ENCODE measurements at regions not wholly inside any gene's neighbourhood (a gene's known extent, or its start where the extent isn't known, plus 50 kb on each side); places are given as distances from the start of the nearest gene placed in this dataset.
"Not testable (repeated sequence)": the region's sequence is repeated elsewhere in the genome, so short reads cannot be mapped to it uniquely, and the experiment has no call there.

- Mint-ChIP-seq H3K36me3 (no peaks in the 10 kb centered on the region), H3K4me1 (ENCODE audit: unreplicated experiment) (no peaks in the 10 kb centered on the region), H3K27me3 (no peaks in the 10 kb centered on the region), H3K4me3 (no peak overlapping the region), H3K9me3 (no peaks in the 10 kb centered on the region), H3K27ac (no peak overlapping the region)
- TF ChIP-seq CTCF (conservative IDR thresholded peaks at IDR 0.05): no peak
- DNase-seq (ENCODE audit: extremely low spot score, unreplicated experiment): no peak
These were observed 2458.5 kb downstream of the ARAP2 start for GRCh38 chr4:33785843-33786242.

- no peak overlapping the region for H3K27ac Mint-ChIP-seq
- H3K9me3 Mint-ChIP-seq: no peaks in the 10 kb centered on the region
- H3K36me3 Mint-ChIP-seq: no peaks in the 10 kb centered on the region
- no peaks in the 10 kb centered on the region for H3K27me3 Mint-ChIP-seq
- H3K4me1 Mint-ChIP-seq (ENCODE audit: unreplicated experiment): no peaks in the 10 kb centered on the region
- no peak for TF ChIP-seq CTCF (conservative IDR thresholded peaks at IDR 0.05)
- no peak for DNase-seq (ENCODE audit: extremely low spot score, unreplicated experiment)
- H3K4me3 Mint-ChIP-seq: no peak overlapping the region
These were observed 2441.7 kb downstream of the ARAP2 start for GRCh38 chr4:33802578-33802977.

GRCh38 chr4:33825685-33826084 lies 2418.6 kb downstream of the ARAP2 start:
- Mint-ChIP-seq H3K4me3 (no peak overlapping the region), H3K9me3 (no peaks in the 10 kb centered on the region), H3K27ac (no peak overlapping the region), H3K36me3 (no peaks in the 10 kb centered on the region), H3K27me3 (no peaks in the 10 kb centered on the region), H3K4me1 (ENCODE audit: unreplicated experiment) (no peaks in the 10 kb centered on the region)
- DNase-seq (ENCODE audit: extremely low spot score, unreplicated experiment): no peak
- TF ChIP-seq CTCF (conservative IDR thresholded peaks at IDR 0.05): no peak

GRCh38 chr4:33829356-33829755 lies 2415.0 kb downstream of the ARAP2 start:
- H3K4me3 Mint-ChIP-seq; H3K27ac Mint-ChIP-seq; H3K9me3 Mint-ChIP-seq; H3K4me1 Mint-ChIP-seq (ENCODE audit: unreplicated experiment); H3K27me3 Mint-ChIP-seq; H3K36me3 Mint-ChIP-seq; DNase-seq (ENCODE audit: extremely low spot score, unreplicated experiment): not testable (repeated sequence)

GRCh38 chr4:33831442-33832066 lies 2412.8 kb downstream of the ARAP2 start:
- Mint-ChIP-seq H3K27ac (no peak overlapping the region), H3K4me3 (no peak overlapping the region), H3K4me1 (ENCODE audit: unreplicated experiment) (no peaks in the 10 kb centered on the region), H3K36me3 (no peaks in the 10 kb centered on the region), H3K9me3 (no peaks in the 10 kb centered on the region), H3K27me3 (no peaks in the 10 kb centered on the region)
- no peak for TF ChIP-seq CTCF (conservative IDR thresholded peaks at IDR 0.05)
- DNase-seq (ENCODE audit: extremely low spot score, unreplicated experiment): no peak

GRCh38 chr4:33835764-33836163 lies 2408.6 kb downstream of the ARAP2 start:
- H3K4me3 Mint-ChIP-seq; H3K4me1 Mint-ChIP-seq (ENCODE audit: unreplicated experiment); H3K9me3 Mint-ChIP-seq; H3K36me3 Mint-ChIP-seq; DNase-seq (ENCODE audit: extremely low spot score, unreplicated experiment); H3K27me3 Mint-ChIP-seq; H3K27ac Mint-ChIP-seq: not testable (repeated sequence)

All from type B pancreatic cell (in vitro differentiated cells).